Subcutaneous abdominal adipose tissue (tissue), 5 donors: ENCODE measurements at regions not wholly inside any gene's neighbourhood (a gene's known extent, or its start where the extent isn't known, plus 50 kb on each side); places are given as distances from the start of the nearest gene placed in this dataset.

Source experiments
- H3K27ac ChIP-seq: one replicate; pipeline ENCODE4 v1.7.0; 2013; ENCODE audit warnings: low read depth, mild to moderate bottlenecking, inconsistent platforms, low read length, moderate library complexity
- H3K27me3 ChIP-seq, 5 donors: one replicate each; pipeline ENCODE4 v1.7.0; 2013; ENCODE audit warnings: low read length in 5 of 5, inconsistent platforms in 1 of 5; ENCODE audit not compliant: control insufficient read depth in 5 of 5, insufficient read depth in 4 of 5
- H3K36me3 ChIP-seq, 5 donors: one replicate each; pipeline ENCODE4 v1.7.0; 2013; ENCODE audit warnings: low read length in 5 of 5; ENCODE audit not compliant: control insufficient read depth in 5 of 5, insufficient read depth in 5 of 5
- H3K4me1 ChIP-seq, 5 donors: one replicate each; pipeline ENCODE4 v1.7.0; 2013; ENCODE audit warnings: low read length in 5 of 5, mild to moderate bottlenecking in 3 of 5, moderate library complexity in 1 of 5; ENCODE audit not compliant: control insufficient read depth in 5 of 5, insufficient read depth in 5 of 5
- H3K4me3 ChIP-seq, 5 donors: one replicate each; pipeline ENCODE4 v1.7.0; 2013; ENCODE audit warnings: low read length in 5 of 5, low read depth in 1 of 5
- H3K9ac ChIP-seq, 5 donors: one replicate each; pipeline ENCODE4 v1.7.0; 2013; ENCODE audit warnings: low read length in 5 of 5, mild to moderate bottlenecking in 4 of 5, moderate library complexity in 3 of 5
- H3K9me3 ChIP-seq, 5 donors: one replicate each; pipeline ENCODE4 v1.7.0; 2013; ENCODE audit warnings: low read length in 5 of 5; ENCODE audit not compliant: control insufficient read depth in 5 of 5
- donor health status: healthy.
- donor health status: healthy.
- donor health status: healthy.
- donor health status: healthy.
- donor health status: healthy.

DNA sequence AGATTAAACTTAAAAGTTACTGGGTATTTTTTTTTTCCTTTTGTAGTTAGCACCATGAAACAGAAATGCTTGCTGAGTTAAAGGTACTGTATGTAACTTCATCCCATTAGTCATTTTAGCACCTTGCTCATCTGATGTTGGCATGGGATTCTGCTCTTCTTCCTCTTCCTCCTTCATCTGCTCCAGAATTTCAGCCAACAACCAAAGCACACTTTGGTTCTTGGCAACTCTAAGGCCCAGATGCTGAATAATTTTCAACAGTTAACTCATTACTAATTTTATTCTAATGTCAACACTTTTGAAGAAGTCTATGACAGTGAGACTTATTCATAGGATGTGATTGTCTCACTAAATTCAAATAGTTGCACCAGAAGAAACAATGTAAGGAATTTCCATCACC, 359.2 kb downstream of the KCTD12 start:
- Histone ChIP-seq H3K4me3 (no peak overlapping the region), H3K4me1 (no peaks in the 10 kb centered on the region), H3K27me3 (no peaks in the 10 kb centered on the region), H3K36me3 (no peaks in the 10 kb centered on the region), H3K27ac (no peak overlapping the region), H3K9me3 (no peaks in the 10 kb centered on the region), H3K9ac (no peak overlapping the region)

DNA sequence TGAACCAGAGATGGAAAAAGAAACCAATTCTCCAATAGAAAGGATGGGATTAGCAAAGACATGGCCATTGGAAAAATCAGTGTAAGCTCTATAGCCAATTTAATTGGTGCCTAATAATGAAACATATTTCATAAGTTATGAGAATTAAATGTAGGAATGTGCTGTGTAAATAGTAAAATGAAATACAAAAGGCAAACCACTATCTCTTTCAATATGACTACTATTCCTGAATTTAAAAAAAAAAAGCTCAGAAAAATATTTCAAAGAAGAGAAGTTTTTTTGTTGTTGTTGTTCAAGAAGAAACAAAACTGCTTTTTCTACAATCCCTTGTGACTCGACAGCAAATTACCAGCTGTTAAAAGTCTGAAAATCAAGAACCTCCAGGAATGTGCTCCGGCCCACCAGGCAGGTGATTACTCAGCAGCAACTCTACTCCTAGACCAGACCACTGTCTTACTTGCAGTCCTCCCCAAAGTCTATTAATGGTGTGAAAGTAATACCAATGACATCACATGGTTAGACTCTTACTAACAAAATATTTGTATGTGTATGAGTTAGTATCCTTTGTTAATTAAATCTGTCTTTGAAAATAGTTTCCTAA, 362.4 kb downstream of the KCTD12 start:
- no peak overlapping the region for H3K4me3 ChIP-seq
- no peak overlapping the region for H3K27ac ChIP-seq
- H3K27me3 ChIP-seq: no peaks in the 10 kb centered on the region

DNA sequence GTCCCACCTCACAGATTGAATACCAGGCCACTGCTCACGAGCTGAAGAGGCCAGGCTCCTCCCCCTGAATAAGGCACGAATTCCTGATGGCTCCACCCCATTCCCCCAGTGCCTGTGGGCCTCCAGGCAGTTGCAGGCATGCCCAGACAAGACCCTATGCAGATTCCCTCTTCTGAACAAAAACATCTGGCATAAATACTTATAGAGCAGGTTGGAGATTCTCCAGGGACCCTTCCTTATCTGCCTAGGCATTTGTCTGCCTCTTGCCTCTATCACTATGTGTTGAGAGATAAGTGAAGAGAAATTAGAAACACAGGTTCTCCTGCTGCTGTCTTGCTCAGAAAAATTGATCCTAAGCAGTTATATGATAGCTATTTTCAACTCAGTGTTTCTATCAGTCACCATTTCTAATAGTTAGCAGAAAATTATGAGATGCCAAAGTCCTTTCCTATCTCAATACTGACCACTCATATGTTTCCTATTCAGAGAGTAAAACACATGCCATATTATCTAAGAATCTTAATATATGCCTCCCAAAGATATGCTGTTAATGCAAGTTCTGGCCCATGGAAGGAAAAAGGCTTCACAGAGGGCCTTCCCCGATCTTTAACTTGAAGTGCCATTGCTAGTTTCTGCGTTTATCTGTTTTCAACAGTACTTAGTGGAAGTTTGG, 364.0 kb downstream of the KCTD12 start:
- Histone ChIP-seq H3K4me3 (no peak overlapping the region), H3K27me3 (no peaks in the 10 kb centered on the region), H3K9ac (no peak overlapping the region), H3K27ac (no peak overlapping the region), H3K4me1 (peaks cover 0 to 3% (median 0%) of the 10 kb centered on the region in 5 donors), H3K9me3 (no peaks in the 10 kb centered on the region), H3K36me3 (no peaks in the 10 kb centered on the region)

More for the DNA sequence above, 362.4 kb downstream of the KCTD12 start:
- Histone ChIP-seq H3K4me1 (no peaks in the 10 kb centered on the region), H3K9ac (no peak overlapping the region), H3K36me3 (no peaks in the 10 kb centered on the region), H3K9me3 (no peaks in the 10 kb centered on the region)

DNA sequence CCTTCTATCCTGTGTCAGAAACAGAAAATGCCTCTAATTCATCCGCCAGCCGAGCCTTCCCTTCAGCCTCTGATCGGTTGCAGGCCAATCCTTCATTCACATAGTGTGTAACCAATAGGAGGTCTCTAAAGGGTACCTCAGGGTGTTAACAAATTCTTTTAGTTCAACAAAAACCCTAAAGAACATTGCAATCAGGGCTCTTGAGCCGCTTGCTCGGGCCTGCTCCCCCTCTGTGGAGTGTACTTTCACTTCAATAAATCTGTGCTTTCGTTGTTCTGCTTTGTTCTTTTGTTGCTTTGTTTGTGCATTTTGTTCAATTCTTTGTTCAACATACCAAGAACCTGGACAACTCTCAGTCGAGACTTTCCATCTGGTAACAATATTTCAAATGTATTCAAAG, 366.5 kb downstream of the KCTD12 start:
- H3K27ac ChIP-seq: no peak overlapping the region
- H3K4me1 ChIP-seq: peaks cover 0 to 11% (median 5%) of the 10 kb centered on the region in 5 donors
- no peaks in the 10 kb centered on the region for H3K36me3 ChIP-seq
- H3K4me3 ChIP-seq: no peak overlapping the region
- H3K27me3 ChIP-seq: no peaks in the 10 kb centered on the region
- H3K9me3 ChIP-seq: no peaks in the 10 kb centered on the region
- no peak overlapping the region for H3K9ac ChIP-seq

DNA sequence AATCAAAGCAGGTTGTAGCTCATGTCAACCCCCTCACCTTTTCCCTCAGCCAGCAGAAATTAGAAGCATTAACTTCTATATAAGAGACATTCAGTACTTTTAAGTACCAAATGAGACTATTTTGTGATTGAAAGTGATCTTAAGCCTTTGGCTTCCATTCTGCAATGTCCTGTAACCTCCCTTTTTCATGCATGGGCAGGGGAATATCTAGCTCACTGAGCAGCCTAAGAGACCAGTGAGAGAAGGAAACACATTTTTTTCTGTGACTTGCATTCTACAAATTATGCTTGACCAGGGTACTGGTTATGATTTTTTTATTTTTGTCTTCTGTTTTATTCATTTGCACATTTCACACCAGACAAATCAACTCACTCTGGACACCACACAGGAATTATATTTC, 369.6 kb downstream of the KCTD12 start:
- no peak overlapping the region for H3K9ac ChIP-seq
- H3K27ac ChIP-seq: no peak overlapping the region
- H3K36me3 ChIP-seq: no peaks in the 10 kb centered on the region
- H3K4me3 ChIP-seq: no peak overlapping the region
- peaks cover 0 to 11% (median 5%) of the 10 kb centered on the region in 5 donors for H3K4me1 ChIP-seq
- no peaks in the 10 kb centered on the region for H3K9me3 ChIP-seq
- no peaks in the 10 kb centered on the region for H3K27me3 ChIP-seq

DNA sequence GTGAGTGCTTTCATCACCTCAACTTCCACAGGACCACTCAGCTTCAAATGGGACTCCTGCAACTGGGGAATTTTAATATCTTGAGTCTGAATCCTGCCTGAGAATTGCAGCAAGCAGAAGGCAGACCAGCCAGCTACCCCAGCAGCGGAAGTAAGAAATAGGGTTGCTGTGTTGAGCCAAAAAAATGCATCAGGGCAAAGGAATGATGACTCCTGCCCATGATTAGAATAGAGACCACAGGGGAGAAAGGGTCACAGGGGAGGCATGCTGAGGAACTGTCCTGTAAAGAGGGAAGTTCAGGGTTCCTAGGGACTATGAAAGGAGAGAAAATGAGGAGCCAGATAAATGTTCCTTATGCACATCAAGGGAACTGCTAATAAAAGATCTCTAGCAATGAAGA, 370.2 kb downstream of the KCTD12 start:
- Histone ChIP-seq H3K4me3 (no peak overlapping the region), H3K4me1 (peaks cover 0 to 11% (median 5%) of the 10 kb centered on the region in 5 donors), H3K36me3 (no peaks in the 10 kb centered on the region), H3K9ac (no peak overlapping the region), H3K27ac (no peak overlapping the region), H3K9me3 (no peaks in the 10 kb centered on the region), H3K27me3 (no peaks in the 10 kb centered on the region)

DNA sequence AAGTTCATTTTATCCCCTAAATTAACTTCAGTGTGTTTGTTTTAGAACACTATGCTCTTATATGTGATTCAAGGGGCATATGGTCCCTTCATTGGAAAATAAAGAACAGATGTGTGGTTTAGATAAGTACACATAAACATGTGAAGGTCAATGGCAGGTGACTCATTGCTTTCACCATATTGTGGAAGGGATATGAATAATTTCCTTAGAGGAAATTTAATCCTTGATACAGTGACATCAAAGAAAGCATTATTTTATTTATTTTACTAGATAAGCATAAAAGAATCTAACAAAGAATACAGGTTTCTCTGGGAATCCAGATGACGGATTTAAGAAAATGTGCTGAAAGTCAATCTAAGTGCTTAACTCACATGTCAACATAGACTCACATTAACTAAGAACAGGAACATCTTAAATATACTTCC, 373.5 kb downstream of the KCTD12 start:
- no peak overlapping the region for H3K4me3 ChIP-seq
- no peak overlapping the region for H3K27ac ChIP-seq
- no peaks in the 10 kb centered on the region for H3K36me3 ChIP-seq
- H3K4me1 ChIP-seq: peaks cover 0 to 11% (median 5%) of the 10 kb centered on the region in 5 donors
- no peaks in the 10 kb centered on the region for H3K9me3 ChIP-seq
- no peak overlapping the region for H3K9ac ChIP-seq
- H3K27me3 ChIP-seq: no peaks in the 10 kb centered on the region

DNA sequence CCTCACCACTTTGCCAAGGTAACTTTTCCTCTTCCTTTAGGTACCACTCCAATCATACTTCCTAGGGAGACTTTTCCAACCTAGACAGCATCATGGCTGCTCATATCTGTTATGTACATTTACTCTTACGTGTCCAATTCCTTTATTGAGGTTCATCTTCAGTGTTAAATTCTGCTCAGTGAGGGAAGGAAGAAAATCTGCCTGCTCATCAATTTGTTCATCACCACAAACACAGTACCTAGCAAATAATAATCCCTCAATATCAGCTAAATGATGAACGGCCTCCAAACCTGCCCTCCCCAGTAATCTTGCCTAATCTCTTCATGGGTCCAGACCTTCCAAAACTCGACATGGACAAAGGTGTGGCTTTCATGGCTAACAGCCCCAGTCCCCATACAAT, 380.8 kb downstream of the KCTD12 start:
- Histone ChIP-seq H3K4me1 (no peaks in the 10 kb centered on the region), H3K9ac (no peak overlapping the region), H3K27me3 (no peaks in the 10 kb centered on the region), H3K4me3 (no peak overlapping the region), H3K36me3 (no peaks in the 10 kb centered on the region), H3K9me3 (peaks cover 0 to 4% (median 0%) of the 10 kb centered on the region in 5 donors), H3K27ac (no peak overlapping the region)

DNA sequence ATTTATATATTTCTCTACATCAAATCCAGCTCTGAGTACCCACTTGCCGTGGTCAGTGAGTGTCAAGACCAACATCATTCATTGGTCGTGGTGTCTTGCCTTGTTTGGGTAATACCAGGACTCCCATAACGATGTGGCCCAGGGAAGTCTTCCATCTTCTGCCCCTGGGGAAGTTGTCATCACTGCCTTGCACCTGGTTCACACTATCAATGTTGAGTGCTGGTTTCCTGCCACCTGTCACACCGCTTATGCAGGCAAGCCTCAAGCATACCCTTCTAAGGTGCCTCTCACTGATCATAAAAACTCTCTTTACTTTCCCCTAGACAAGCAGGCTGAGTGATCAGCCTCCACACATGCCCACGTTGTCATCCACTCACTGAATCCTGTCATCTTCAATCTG, 382.4 kb downstream of the KCTD12 start:
- Histone ChIP-seq H3K9ac (no peak overlapping the region), H3K27me3 (no peaks in the 10 kb centered on the region), H3K4me3 (no peak overlapping the region), H3K27ac (no peak overlapping the region), H3K36me3 (no peaks in the 10 kb centered on the region), H3K4me1 (no peaks in the 10 kb centered on the region), H3K9me3 (peaks cover 0 to 4% (median 0%) of the 10 kb centered on the region in 5 donors)

DNA sequence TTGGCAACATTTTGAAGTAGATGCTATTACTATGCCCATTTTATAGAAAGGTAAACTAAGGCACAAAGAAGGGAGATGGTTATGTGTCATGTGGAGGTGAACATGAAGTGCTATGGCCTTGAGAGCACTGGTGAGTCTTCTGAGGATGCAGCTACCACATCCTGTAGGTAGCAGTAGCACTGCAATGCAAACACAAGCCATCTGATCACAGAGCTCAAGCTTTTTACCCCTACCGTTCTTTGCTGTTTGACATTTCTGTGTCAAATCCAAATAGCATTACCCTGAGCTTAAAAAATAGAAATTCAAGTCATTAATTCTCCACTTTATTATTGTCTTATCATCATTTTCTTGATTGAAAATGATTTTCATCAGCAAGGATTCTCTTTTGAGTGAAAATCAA, 382.9 kb downstream of the KCTD12 start:
- Histone ChIP-seq H3K9ac (no peak overlapping the region), H3K9me3 (peaks cover 0 to 4% (median 0%) of the 10 kb centered on the region in 5 donors), H3K4me1 (no peaks in the 10 kb centered on the region), H3K27ac (no peak overlapping the region), H3K4me3 (no peak overlapping the region), H3K27me3 (no peaks in the 10 kb centered on the region), H3K36me3 (no peaks in the 10 kb centered on the region)
